Endodermal cell (in vitro differentiated cells): ENCODE measurements at regions not wholly inside any gene's neighbourhood (a gene's known extent, or its start where the extent isn't known, plus 50 kb on each side); places are given as distances from the start of the nearest gene placed in this dataset.

ENCODE experiments used
- DNase-seq: peaks from one replicate; pipeline ENCODE4 v3.0.0-alpha.2; 2017
- H3K27ac ChIP-seq: 2 replicates; pipeline ENCODE4 v1.5.1; 2013; ENCODE audit warnings: mild to moderate bottlenecking, low read depth, low read length, moderate library complexity
- H3K27me3 ChIP-seq: 2 replicates; pipeline ENCODE4 v1.6.1; 2013; ENCODE audit warnings: mild to moderate bottlenecking, low read length, moderate library complexity; ENCODE audit not compliant: insufficient read depth, control insufficient read depth, poor library complexity, severe bottlenecking
- H3K36me3 ChIP-seq: 2 replicates; pipeline ENCODE4 v1.7.0; 2013; ENCODE audit warnings: mild to moderate bottlenecking, low read length, moderate library complexity; ENCODE audit not compliant: control insufficient read depth, insufficient read depth
- H3K4me1 ChIP-seq: one replicate; pipeline ENCODE4 v1.7.0; 2013; ENCODE audit warnings: low read length; ENCODE audit not compliant: control insufficient read depth, insufficient read depth
- H3K4me3 ChIP-seq: 2 replicates; pipeline ENCODE4 v1.5.1; 2013; ENCODE audit warnings: mild to moderate bottlenecking, low read length, moderate library complexity
- H3K9ac ChIP-seq: 2 replicates; pipeline ENCODE4 v1.6.1; 2013; ENCODE audit warnings: mild to moderate bottlenecking, low read length, moderate library complexity; ENCODE audit not compliant: poor library complexity, severe bottlenecking; ENCODE audit errors: extremely low read depth
- H3K9me3 ChIP-seq: 2 replicates; pipeline ENCODE4 v1.6.1; 2013; ENCODE audit warnings: mild to moderate bottlenecking, low read length, moderate library complexity; ENCODE audit not compliant: control insufficient read depth
- H3K27ac Mint-ChIP-seq: 2 replicates; pipeline ENCODE4 v1.8.0; 2020; ENCODE audit warnings: mixed read lengths
- H3K27me3 Mint-ChIP-seq: 2 replicates; pipeline ENCODE4 v1.8.0; 2021; ENCODE audit warnings: mild to moderate bottlenecking, mixed read lengths; ENCODE audit not compliant: insufficient read depth
- H3K36me3 Mint-ChIP-seq: 2 replicates; pipeline ENCODE4 v1.8.0; 2020; ENCODE audit warnings: low read depth, mixed read lengths
- H3K4me1 Mint-ChIP-seq: 2 replicates; pipeline ENCODE4 v1.8.0; 2020; ENCODE audit warnings: mixed read lengths
- H3K4me3 Mint-ChIP-seq: 2 replicates; pipeline ENCODE4 v1.8.0; 2020; ENCODE audit warnings: mild to moderate bottlenecking, moderate library complexity, mixed read lengths
- H3K9me3 Mint-ChIP-seq: 2 replicates; pipeline ENCODE4 v1.8.0; 2020; ENCODE audit warnings: mild to moderate bottlenecking, mixed read lengths
- WGBS, 2 experiments: methylation state at CpG; one replicate each; pipeline versions ENCODE4 v1.1.5 to v1.1.7; 2013; ENCODE audit warnings: missing lambda C conversion rate in 2 of 2, mixed read lengths in 1 of 2; ENCODE audit not compliant: insufficient coverage in 1 of 2, insufficient read length in 1 of 2; 5-methylcytosine and 5-hydroxymethylcytosine counted together
- TF ChIP-seq, protein P1 (sequence below): fragments of 200-600 bp; sonication (generic); conservative IDR thresholded peaks from 2 replicates; pipeline ENCODE4 v1.5.0; 2021; ENCODE audit warnings: antibody characterized with exemption, mild to moderate bottlenecking

DNA sequence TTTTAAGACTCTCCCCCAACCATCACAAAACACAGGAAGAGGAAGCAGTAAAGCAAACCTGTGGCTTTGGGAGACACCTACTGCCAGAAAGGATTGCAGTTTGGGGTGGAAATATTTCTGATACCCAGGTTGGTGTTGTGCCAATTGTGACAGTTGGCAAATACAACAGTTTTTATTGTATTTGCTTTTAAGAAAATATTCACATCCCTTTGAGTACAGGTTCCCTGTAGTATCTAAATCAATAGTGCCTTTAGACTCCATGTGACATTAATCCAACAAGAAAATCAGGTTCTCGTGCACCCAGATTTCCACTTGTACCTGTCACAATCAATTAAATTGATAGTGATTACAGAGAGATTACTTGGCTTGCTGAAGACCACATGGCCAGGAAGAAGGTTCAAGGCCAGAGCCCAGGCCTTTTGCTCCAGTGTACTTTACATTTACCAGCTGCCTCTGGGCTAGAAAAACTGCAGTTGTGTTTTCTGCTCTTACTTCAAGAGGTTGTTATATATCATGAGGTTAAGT is 361.2 kb downstream of the ATP23 start:
- Histone ChIP-seq H3K27me3 (no peaks in the 10 kb centered on the region), H3K4me1 (no peaks in the 10 kb centered on the region), H3K27ac (no peak overlapping the region), H3K4me3 (no peak overlapping the region), H3K36me3 (no peaks in the 10 kb centered on the region), H3K9ac (no peak overlapping the region), H3K9me3 (peaks cover 15% of the 10 kb centered on the region)
- H3K9me3 Mint-ChIP-seq, result peaks cover 8% of the 10 kb centered on the region
- WGBS, 2 experiments, result 80% methylated on average over 1 of the region's 1 CpG; no CpG with 5 or more reads in 1 of the 2 experiments
- H3K27ac Mint-ChIP-seq, result no peak overlapping the region
- no peaks in the 10 kb centered on the region for H3K36me3 Mint-ChIP-seq
- H3K4me3 Mint-ChIP-seq, result no peak overlapping the region
- DNase-seq, result no peak
- peaks cover 3% of the 10 kb centered on the region for H3K27me3 Mint-ChIP-seq
- peaks cover 32% of the 10 kb centered on the region for H3K4me1 Mint-ChIP-seq
- TF ChIP-seq, protein P1, sequence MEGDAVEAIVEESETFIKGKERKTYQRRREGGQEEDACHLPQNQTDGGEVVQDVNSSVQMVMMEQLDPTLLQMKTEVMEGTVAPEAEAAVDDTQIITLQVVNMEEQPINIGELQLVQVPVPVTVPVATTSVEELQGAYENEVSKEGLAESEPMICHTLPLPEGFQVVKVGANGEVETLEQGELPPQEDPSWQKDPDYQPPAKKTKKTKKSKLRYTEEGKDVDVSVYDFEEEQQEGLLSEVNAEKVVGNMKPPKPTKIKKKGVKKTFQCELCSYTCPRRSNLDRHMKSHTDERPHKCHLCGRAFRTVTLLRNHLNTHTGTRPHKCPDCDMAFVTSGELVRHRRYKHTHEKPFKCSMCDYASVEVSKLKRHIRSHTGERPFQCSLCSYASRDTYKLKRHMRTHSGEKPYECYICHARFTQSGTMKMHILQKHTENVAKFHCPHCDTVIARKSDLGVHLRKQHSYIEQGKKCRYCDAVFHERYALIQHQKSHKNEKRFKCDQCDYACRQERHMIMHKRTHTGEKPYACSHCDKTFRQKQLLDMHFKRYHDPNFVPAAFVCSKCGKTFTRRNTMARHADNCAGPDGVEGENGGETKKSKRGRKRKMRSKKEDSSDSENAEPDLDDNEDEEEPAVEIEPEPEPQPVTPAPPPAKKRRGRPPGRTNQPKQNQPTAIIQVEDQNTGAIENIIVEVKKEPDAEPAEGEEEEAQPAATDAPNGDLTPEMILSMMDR, result no peak

DNA sequence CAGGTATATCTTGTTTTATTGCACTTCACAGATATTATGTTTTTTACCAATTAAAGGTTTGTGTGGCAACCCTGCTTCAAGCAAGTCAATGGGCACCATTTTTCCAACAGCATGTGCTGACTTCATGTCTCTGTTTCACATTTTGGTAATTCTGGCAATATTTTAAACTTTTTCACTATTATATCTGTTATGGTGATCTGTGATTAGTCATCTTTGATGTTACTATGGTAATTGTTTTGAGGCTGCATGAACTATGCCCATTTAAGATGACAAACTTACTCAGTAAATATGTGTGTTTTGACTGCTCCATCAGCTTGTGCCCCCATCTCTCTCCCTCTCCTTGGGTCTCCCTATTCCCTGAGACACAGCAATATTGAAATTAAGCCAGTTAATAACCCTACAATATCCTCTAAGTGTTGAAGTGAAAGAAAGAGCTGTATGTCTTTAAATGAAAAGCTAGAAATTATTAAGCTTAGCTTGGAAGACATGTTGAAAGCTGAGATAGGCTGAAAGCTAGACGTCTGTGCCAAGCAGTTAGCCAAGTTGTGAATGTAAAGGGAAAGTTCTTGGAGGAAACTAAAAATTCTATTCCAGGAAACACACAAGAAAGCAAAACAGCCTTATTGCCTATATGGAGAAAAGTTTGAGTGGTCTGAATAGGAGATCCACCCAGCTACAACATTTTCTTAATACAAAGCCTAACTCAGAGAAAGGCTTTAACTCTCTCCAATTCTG is 365.1 kb downstream of the ATP23 start:
- H3K9me3 Mint-ChIP-seq, result peaks cover 12% of the 10 kb centered on the region
- Histone ChIP-seq H3K9ac (no peak overlapping the region), H3K27ac (no peak overlapping the region), H3K9me3 (peaks cover 20% of the 10 kb centered on the region), H3K27me3 (no peaks in the 10 kb centered on the region), H3K36me3 (no peaks in the 10 kb centered on the region), H3K4me1 (no peaks in the 10 kb centered on the region), H3K4me3 (no peak overlapping the region)
- TF ChIP-seq, protein P1, result no peak
- H3K27ac Mint-ChIP-seq, result no peak overlapping the region
- no peaks in the 10 kb centered on the region for H3K36me3 Mint-ChIP-seq
- 92% methylated on average over 1 of the region's 1 CpG; no CpG with 5 or more reads in 1 of the 2 experiments for WGBS, 2 experiments
- DNase-seq, result no peak
- peaks cover 3% of the 10 kb centered on the region for H3K27me3 Mint-ChIP-seq
- H3K4me1 Mint-ChIP-seq, result peaks cover 25% of the 10 kb centered on the region
- no peak overlapping the region for H3K4me3 Mint-ChIP-seq

DNA sequence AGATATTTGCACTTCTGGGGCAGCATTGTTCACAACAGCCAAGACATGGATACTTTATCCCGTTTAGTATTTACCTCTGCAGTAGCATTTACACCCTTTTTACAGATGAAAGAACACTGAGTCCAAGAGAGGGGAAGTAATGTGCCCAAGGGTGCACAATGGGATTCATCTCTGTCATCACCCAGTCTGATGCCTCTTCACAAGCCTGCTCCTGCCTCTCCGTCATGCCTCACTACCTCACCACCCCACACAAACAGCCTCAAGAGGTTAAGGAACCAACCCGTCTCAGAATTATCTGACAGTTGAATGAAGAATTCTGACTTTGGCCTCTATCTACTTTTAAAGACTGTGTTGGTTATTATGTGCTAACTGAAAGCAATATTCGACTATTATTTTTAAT is 368.4 kb downstream of the ATP23 start:
- Mint-ChIP-seq H3K4me3 (no peak overlapping the region), H3K9me3 (peaks cover 14% of the 10 kb centered on the region), H3K27ac (no peak overlapping the region), H3K27me3 (peaks cover 3% of the 10 kb centered on the region), H3K36me3 (no peaks in the 10 kb centered on the region), H3K4me1 (peaks cover 3% of the 10 kb centered on the region)
- TF ChIP-seq, protein P1, result no peak
- H3K4me1 ChIP-seq, result peaks cover 3% of the 10 kb centered on the region
- H3K9me3 ChIP-seq, result peaks cover 20% of the 10 kb centered on the region
- no peak for DNase-seq
- H3K27me3 ChIP-seq, result no peaks in the 10 kb centered on the region
- WGBS, 2 experiments, result 93% methylated on average over 2 to 4 of the region's 4 CpGs
- no peaks in the 10 kb centered on the region for H3K36me3 ChIP-seq
- H3K9ac ChIP-seq, result no peak overlapping the region
- H3K27ac ChIP-seq, result no peak overlapping the region
- no peak overlapping the region for H3K4me3 ChIP-seq
